ENCODE measurements at regions not wholly inside any gene's neighbourhood (a gene's known extent, or its start where the extent isn't known, plus 50 kb on each side); places are given as distances from the start of the nearest gene placed in this dataset.
"Not testable (repeated sequence)": the region's sequence is repeated elsewhere in the genome, so short reads cannot be mapped to it uniquely, and the experiment has no call there.

DNA sequence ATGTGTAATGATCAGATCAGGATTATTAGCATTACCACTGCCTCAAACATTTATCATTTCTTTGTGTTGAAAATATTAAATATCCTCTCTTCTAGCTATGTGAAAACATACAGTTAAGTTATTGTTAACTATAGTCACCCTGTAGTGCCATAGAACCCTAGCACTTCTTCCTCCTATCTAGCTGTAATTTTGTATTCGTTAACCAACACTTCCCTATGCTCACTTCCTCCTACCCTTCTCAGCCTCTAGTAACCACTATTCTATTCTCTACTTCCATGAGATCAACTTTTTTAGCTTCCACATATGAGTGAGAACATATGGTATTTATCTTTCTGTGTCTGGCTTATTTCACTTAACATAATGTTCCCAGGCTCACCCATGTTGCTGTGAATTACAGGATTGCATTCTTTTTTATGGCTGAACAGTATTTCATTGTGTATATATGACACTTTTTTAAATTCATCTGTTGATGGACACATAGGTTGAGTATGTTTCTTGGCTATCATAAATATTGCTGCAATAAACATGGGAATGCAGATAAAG is 132.7 kb upstream of the RHOBTB1 start:
- no peak for DNase-seq

DNA sequence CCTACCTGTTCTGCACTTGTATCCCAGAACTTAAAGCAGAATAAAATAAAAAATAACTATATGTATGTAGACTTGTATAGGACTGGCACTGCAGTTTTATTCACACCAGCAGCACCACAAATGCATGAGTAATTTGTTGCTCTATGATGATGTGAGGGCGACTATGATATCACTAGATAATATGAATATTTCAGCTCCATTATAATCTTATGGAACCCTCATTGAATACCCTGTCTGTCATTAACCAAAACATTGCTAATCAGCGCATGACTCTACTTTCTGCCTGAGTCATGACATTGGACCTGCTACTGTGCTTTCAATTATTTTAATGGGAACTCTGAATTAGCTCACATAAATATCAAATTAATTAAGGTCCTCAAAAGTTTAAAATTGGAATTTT is 129.4 kb upstream of the RHOBTB1 start:
- no peak for DNase-seq

DNA sequence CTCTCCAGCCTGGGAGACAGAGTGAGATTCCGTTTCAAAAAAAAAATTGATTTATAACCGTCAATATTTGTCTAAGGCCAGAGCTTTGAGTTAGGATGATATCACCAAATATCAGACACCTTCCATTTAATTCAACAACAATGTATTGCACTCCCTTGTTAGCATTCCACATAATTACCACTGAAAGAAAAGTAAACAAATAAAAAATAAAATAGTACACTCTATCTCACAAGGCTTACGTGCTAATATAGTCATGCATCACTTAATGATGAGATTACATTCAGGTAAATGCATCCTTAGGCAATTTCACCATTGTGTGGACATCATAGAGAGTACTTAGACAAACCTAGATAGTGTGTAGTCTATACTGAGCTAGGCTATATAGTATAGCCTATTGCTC is 127.6 kb upstream of the RHOBTB1 start:
- DNase-seq: no peak

DNA sequence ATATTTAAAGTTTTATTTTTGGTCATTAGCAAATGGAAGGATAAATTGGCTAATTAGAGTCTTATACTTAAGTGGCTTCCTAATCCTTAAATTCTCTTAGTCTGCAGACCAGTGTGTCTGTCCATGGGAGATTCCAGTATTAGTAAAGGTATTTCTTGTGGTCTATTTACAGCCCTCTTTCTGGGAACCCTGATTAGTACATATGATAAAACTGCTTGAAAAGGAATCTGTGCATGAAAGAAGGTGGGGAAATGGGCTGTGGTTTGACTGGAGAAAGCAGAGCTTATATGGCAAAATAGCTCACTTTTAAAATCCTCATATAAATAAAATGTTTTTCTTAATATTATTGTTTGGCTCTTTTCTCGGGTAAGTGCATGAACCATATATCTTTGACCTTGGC is 124.5 kb upstream of the RHOBTB1 start:
- DNase-seq: no peak

DNA sequence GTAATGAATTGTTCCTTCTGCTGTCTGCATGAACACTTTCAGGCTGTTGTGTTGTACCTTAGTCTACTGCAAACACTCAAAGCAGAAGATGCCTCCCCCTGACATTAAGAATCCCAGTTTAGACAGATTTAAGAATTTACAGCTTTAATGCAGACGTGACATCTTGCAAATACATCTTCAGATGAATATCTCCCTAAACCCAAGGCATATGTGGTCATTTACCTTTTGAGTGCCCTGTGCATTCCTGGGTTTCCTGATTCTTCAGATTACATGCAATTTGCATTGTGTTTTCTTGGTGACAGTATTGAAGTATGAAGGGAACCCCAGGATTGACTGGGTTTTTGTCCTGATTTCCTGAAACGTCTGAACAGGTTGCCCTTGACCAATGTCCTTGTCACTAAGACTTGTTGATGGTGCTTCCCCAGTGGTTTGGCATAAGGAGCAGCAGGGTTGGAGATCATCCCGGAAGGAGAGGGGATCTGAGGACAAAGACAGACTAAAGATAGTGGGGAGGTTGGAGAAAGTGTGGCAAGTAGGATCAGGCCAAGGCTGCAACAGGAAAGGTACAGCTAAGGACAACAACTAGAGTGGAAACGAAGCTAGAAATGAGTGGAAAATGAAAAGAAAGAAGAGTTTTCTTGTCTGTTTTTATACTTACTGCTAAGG is 123.8 kb upstream of the RHOBTB1 start:
- DNase-seq: no peak

DNA sequence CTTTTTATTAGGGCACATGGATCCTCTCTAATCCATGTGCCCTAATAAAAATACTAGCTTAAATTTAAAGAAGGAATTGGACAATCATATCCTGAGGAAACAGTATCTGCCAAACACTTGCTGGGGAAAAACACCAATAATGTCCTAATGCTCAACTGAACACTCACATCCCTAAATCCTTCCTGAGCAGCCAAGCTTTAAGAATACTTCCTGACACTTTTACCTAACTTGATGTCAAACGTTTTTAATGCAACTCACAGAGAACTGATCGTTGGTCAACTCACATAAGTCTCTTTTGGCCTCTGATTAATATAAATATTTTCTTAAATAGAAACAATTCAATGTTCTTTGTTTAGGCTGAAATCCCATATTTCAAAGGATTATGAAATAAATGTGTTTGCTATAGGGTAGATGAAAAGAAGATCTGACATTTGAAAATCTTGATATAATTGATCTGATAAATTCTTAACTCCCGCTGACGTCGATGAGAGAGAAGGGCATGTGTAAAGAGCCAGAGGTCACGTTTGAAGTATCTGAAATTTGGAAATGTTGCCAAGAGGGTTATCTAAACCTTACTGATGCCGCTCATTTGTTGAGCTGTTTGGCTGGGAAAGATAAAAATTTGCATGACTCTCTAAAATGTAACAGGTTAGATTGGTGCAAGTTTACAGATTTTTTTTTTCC is 122.8 kb upstream of the RHOBTB1 start:
- no peak for DNase-seq

DNA sequence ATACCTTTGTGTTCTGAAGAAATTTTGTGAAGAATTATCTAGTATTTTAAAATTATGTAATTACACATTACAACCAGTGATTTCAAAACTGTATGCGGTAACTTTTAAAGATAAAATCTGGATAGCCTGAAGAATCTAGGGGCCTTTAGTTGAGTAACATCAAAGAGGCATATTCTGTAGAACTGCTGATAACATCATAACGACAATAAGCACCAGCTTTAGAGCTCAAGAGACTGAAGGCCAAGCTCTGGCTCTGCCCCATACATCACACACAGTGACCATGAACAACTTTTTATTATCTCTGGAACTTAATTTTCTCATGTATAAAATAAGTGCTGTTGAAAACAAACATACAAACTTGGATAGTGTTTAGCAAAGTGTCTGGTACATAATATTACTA is 121.1 kb upstream of the RHOBTB1 start:
- DNase-seq: no peak

DNA sequence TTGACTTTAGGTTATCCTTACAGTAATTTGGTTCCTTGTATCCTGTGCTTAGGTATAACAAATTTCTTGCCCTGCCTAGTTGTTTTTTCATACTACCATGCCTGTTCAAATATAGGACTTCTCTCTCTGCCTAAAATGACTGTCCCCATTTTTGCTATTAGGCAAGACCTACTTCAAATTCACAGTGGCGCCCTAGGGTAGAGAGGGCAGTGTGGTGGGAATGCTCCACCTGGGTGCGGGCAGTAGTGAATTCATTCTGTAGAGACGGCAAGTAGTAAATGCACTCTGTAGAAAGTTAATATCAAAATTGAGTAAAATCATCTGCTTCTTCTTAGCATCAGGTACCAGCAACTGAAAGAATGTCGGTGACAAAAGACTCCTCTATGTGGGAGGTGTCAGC is 120.4 kb upstream of the RHOBTB1 start:
- DNase-seq: no peak

DNA sequence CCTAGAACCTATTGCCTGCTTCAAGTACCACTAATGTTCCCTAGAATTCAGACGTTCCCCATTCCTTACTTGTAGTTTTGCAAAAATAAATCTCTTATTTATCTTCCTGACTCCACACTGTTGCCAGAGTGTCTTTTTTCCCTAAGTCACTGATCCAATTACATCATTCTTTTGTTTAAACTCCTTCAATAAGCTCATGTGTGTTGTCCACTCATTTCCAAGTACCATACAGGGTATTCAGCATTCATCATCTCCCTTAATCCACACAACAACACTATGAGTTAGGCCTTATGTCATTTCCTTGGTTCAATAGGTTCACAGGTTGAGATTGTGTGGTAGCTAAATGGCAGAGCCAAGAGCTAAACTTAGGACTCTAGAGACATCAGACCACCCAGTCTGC is 119.9 kb upstream of the RHOBTB1 start:
- DNase-seq: no peak

DNA sequence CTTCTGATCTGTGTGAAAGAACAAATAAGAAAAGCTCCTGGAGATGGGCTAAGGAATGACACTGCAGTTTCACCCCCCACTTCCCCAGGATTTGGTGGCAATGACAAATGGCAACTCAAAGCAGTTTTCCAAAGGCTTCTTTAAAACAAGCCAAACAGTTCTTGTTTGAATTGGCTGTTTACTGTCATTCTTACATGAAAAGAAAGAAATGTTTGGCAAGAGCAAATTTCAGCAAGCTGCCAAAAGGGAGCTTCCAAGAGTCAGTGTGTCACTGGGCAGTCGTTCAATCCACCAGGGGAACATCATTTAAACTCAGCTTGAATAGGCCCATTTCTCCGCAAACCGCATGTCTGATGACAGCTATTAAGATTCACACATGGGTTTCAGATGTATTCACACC is 119.0 kb upstream of the RHOBTB1 start:
- no peak for DNase-seq

DNA sequence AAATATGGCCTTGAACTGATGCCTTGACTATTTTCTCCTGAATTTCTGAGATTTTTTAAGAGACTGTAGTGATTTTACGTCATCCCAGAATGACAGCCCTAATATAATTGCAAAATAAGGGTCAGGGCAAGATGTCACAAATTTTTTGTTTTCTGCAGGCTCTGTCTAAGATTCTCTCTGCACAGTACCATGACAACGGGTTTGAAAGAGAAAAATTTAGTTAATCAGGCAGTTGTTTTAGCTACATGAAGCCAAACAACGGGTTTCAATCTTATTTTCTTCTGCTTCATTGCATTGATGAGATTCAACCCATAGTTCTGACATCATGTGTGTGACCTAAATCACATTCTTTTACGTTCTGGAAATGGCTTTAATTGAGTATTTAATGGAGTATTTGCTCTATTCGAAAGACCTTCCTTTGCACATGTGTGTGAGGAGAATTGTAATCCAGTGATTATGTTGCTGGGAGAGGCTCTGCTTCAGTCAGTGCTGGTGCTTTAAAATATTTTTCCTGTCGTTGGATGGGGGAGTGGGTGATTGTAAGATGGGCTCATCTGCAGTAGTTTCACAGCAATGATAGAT is 118.0 kb upstream of the RHOBTB1 start:
- no peak for DNase-seq

DNA sequence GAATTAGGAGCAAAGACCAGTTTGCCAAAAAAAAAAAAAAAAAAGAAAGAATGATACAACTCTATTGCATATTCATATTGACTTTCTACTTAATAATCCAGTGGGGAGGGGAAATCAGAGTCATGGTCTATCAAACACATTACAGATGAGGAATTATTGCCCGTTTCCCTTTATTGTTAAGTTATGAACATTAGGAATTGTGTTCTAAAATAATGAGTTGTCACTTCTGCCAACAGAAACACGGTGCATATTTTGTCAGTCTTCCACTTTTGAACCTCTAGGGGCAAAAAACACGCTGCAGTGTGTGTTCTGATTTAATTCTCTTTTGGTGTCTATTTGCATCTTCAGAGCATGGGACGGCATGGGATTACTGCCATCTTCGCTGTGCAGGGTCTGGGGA is 115.7 kb upstream of the RHOBTB1 start:
- DNase-seq: no peak

DNA sequence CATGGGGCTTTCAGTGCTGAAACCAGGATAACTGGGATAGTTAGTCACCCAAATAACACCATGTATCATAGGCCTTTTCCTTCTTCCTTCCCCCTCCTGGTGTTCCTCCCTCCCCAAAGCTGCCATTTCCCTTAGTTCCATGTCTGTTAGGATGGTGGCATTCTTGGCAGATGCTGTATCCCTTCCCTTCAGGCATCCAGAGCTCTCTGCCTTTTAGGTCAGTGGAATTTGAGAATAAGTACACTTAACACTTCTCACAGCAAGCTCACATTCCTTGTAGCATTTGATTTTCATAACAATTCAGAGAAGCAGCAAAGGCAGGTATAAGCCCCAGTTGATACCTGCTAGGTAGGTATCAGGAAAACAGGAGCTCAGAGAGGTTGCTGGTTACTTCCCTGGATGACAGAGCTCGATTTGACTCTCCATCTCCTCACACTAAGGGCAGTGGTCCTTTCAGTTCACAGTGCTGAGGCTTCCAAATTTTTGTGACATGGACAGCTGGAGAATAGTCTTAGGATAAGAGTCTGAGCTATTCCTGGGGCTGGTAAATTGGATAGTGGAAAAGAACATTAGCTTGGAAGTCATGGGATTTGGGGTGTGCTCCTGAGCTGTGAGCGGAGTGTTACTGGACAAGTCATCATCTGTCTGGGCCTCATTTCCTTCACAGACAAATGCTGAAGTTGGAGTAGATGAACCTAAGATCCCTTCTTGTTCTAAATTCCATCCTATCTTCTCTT is 108.7 kb upstream of the RHOBTB1 start:
- no peak for DNase-seq

DNA sequence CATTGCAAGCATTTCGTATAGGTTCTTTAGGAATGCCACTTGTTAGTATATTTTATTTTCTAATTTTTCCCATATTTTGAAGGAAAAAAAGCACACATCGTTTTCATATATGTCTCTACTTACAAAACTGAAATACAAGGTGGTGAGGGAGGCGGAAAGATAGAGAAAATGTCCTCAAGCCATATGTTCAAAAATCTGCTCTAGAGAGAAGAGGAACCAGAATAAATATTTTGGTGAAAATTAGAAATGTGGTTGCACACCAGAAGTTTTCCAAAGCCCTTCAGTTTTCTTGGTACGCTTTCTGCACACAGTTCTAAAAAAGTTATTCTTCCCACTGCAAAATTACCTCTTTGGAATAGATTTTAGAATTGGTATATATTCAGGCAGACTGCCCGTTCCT is 107.4 kb upstream of the RHOBTB1 start:
- DNase-seq: no peak

DNA sequence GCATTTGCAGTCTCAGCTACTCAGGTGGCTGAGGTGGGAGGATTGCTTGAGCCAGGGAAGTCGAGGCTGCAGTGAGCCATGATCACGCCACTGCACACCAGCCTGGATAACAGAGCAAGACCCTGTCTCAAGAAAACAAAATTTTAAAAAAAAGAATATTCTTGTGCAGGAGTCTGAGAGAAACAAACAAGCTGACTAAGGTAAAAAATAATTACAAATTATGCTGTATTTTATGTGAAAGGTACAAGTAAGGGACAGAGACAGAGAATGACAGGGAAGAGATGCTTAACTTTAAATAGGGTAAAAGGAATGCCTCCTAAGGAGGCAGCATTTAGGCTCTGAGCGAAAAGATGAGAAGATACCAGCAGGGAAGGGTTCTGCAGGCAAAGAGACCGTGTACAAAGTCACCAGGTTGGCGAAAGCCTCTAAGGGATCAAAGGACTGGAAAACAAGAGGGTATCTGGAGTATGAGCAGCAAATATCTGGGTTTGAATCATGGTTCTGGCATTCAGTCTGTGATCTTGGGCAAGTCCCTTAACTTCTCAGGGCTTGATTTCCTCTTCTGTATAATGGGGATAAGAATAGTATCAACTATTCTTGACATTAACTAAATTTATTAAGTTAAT is 106.2 kb upstream of the RHOBTB1 start:
- no peak for DNase-seq

DNA sequence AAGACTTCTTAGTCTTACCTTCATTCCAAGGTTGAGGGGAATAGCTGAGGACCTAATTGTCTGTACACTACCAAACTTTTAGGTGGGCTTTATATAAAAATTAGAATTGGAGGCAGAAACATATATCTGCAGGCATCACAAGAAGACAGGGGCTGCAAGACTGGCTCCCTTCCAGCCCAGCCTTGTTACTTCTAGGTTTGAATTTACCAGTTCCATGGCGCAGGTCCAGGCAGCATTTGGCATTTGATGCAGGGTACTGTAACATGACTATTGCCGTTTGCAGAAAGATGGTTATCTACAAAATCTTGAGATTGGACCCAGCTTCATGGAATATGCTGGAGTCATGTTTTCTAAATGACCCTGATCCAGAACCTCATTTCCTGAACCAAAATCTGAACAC is 105.4 kb upstream of the RHOBTB1 start:
- no peak for DNase-seq

DNA sequence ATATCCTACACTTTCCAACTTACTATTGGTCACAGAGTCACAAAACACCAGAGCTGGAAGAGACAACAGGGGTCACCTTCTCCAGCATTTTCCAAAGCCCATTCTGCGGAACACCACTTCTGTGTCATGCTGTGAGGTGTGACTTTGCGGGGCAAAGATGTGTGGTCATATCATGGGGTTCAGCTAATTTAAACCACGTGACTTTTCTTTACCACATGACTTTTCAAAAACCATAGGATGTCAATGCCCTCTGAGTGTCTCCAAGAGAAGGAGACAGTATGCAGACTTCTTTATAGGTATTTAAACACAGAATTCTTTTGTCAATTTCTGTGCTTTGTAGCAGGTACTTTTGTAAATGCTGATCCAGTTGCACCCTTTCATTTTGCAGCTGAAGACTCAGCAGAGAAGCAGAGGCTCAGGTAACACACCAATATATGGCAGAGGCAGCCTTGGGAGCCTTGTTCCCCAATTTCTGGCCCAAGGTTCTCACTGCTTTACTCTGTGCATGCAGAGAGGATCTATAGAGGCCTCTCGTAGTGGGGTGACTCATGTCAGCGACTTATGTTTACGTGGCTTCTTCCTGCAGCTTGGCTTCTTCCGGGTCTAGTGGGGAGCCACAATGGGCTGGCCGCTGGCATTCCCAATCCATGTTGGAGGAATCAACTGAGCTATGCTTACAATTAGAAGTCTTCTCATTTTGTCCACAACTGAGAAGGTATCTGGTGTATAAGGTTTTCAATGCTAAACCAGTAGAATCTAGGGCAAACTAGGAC is 104.0 kb upstream of the RHOBTB1 start:
- DNase-seq: no peak

DNA sequence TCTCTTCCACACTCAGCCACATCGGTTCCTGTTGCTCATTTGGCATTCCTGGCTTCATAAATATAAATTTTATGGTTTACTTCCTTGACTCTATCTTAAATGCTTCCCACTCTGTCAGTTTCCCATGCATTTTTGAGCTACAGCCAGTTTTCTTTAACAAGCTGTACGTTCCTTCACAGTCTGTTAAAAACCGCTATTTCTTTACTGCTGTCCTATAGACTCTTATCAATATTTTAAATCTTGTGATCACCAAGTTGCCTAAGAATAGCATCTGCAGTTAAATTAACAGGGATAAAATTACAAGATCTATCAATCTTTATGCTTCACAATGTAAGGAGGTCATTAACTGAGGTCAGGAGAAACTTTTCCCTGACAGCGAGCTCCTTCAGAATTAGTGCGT is 103.1 kb upstream of the RHOBTB1 start:
- DNase-seq: no peak

DNA sequence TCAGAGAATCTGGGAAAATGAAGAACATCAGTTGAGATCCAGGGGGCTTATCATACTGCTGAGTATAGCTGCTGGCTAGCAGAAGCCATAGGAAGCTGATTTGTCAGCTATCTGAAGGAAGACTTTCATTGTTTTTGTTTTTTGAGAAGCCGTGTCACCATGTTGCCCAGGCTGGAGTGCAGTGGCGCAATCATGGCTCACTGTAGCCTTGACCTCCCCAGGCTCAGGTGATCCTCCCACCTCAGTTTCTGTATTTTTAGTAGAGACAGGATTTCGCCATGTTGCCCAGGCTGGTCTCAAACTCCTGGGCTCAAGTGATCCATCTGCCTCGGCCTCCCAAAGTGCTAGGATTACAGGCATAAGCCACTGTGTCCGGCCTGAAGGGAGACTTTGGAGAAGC is 101.5 kb upstream of the RHOBTB1 start:
- not testable (repeated sequence) for DNase-seq

DNA sequence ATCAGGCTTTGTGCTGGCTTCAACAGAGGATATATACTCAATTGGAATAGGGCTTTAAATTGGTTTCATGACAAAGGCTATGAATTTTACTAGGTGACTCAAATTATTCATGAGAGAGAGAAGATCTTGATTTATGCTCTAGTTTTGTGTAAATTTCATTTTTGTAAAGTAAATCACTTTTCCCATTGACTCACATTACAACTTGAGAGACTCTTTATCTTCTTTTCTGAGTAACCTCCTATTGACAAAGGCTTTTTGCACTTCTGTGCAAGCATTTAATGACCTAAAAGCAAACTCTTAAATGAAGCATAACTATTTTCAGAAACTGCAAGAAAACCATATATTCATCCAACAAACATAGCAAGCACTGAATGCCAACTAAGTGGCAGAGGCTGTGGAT is 98.5 kb upstream of the RHOBTB1 start:
- no peak for DNase-seq

DNA sequence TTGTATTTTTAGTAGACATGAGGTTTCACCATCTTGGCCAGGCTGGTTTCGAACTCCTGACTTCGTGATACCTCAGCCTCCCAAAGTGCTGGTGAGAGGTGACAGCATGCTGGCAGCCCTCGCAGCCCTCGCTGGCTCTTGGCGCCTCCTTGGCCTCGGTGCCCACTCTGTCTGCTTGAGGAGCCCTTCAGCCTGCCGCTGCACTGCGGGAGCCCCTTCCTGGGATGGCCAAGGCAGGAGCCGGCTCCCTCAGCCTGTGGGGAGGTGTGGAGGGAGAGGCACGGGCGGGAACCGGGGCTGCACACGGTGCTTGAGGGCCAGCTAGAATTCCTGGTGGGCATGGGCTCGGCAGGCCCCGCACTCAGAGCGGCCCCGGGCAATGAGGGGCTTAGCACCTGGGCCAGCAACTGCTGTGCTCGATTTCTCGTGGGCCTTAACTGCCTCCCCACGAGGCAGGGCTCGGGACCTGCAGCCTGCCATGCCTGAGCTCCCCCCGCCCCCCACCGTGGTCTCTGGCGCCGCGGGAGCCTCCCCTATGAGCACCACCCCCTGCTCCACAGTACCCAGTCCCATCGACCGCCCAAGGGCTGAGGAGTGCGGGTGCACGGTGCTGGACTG is 96.5 kb upstream of the RHOBTB1 start:
- DNase-seq: no peak

DNA sequence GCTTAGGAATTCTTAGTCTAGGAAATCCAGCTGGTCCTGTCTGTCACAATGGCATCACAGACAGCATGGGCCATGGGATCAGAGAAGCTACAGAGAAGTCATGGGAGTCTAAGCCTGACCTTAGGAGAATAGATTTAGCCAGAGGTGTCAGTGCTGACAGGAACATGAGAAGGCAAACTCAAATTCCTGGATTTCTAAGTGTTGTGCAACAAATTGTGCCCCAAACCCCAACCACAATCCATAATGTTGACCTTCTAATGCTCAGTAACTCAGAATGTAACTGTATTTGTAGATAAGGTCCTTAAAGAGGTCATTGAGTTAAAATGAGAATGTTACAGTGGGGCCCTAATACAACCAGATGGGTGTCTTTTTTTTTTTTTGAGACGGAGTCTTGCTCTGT is 95.9 kb upstream of the RHOBTB1 start:
- no peak for DNase-seq
